Hepatic stellate cell (primary cell): ENCODE measurements at regions not wholly inside any gene's neighbourhood (a gene's known extent, or its start where the extent isn't known, plus 50 kb on each side); places are given as distances from the start of the nearest gene placed in this dataset.
"Not testable (repeated sequence)": the region's sequence is repeated elsewhere in the genome, so short reads cannot be mapped to it uniquely, and the experiment has no call there.

Experiments
- DNase-seq: peaks from one replicate; pipeline ENCODE4 v3.0.0; 2011; ENCODE audit warnings: low spot score

DNA sequence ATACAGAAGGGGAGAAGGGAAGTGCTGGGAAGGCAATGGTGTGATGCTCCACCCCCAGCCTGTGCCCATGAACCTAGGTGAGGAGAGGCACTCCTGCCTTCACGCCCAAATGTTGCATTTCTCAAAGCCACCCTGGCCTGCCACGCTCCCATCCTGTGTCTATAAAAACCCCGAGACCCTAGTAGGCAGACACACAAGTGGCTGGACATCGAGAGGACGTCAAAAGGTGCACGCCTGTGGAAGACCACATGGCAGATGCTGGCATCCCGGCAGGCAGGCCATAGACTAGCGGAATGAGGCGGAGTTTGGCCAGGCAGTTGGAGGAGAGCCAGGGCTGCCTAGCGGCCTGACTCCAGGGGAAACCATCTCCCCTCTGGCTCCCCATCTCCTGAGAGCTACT is 1168.5 kb upstream of the ADGRL2 start:
- no peak for DNase-seq

DNA sequence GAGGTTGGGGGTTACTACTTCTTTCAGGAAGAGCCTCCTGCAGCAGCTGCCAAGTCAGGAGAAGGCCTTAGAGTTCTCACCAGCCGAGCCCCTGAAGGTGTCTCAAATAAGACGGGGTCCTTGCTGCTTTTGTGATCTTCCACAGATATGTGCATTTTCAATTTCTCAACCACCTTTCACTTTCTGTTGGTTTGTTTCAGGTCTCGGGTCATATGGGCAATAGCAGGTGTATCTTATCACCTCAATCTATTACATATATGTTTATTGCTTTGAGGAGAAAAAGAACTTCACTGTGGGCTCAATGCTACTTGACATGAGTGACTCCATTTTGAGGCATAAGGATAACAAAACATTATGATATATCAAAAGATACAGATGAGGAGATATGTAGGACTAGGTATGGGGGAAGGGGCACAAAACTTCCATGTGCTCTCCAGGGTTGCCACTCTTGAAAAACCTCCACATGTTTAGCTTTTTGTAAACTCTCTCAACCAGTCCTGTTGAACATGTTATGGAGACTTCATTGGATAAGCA is 1171.4 kb upstream of the ADGRL2 start:
- DNase-seq, result no peak

DNA sequence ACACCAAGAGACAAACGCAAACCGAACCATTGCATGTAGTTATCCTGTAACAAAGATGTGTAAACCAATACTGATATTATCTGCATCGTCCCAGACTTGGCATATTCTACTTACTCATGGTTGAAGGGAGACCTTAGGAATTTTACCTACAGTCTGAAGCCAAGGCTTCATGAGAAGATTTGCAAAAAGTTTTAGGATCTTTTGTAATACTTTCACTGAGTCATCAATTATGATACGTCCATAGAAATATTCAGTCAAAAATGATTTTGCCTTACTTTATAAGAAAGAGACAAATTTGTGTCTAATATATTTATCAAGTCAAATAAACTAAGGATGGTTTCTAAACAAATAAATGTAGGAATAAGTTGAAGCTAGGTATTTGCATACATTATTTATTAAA is 1176.1 kb upstream of the ADGRL2 start:
- no peak for DNase-seq

DNA sequence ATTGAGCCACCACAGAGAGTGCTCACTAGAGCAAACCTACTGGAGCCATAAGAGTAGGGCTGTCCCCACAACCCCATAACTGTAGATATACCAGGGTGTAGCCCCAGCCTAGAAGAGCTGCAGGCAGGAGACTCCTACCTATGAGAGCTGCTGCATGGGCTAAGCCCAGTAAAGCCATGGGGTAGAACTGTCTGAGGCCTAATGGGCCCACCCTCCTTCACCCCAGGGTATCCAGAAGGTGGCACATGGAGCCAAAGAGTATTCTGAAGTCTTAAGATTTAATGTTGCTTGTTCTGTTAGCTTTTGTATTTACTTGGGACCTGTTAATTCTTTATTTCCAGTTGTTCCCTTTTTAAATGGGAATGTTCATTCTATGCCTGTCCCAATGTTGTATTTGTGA is 1193.7 kb upstream of the ADGRL2 start:
- no peak for DNase-seq

DNA sequence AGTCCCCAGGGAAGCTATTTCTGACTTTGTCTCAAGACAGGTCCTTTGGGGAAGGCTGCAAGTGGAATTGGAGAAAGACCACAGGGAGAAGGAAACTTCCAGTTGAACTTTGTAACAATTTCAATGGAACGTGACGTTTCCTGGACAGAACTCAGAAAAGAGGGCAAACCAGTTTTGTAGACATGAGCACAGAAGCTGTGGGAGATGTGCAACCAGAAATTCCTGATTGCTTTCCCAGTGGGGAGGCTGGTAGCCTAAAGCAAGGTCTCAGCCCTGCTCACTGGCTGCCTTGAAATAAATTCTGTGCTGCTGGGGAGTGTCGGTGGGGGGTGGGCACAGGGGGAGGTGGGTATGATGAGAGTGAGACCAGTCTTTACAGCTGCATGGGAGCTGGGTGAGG is 1206.7 kb upstream of the ADGRL2 start:
- no peak for DNase-seq

DNA sequence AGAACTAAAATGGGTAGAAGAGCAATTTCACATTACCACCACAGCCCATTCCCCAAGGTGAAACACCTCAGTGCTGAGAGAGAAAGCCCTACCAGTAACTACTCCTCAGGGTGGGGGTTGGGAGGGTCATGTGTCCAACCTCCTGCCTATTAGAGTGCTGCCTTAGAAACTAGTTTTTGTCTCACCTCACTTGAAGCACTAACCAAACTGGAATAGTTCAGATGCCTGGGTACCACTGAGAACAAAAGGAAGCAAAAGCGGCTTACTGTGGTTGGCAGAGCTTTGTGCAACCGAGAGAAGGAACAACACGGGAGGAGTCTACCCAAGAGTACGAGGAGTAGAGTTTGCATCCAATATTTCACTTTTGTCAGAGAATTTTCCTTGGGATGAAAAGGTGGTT is 1207.5 kb upstream of the ADGRL2 start:
- DNase-seq, result no peak

DNA sequence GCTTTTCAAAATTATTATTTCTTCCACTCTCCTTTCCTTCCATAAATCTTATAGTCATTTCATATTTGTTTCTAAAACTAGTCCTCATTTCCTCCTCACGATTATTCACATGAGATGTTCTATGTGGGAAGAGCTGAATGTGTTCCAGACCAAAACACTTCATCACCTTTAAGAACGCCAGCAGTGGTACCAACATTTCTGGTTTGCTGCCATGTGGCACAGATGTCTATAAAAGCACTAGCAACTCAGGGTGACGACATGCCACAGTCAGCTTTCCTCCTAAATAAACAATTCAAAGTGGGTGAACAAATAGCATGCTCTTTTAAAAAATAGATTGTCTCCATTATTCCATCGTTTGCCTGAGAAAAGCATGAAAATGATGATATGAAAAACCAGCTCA is 1217.8 kb upstream of the ADGRL2 start:
- DNase-seq, result no peak

DNA sequence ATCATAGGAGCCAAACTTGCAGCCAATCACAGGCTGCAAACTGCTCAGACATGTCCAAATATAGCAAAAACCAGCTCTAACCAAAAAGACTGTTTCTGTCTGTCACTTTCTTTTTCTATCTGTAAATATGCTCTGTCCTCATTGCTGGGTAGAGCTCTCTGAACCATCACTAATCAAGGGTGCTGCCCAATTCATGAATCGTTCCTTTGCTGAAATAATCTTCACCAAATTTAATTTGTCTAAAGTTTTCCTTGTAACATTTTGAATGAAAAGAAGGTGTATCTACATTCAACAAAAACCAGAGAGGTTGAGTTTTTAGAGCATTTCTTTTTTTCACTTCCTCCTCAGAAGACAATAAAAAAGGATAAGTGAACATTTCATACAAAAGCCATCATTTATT is 1221.7 kb upstream of the ADGRL2 start:
- no peak for DNase-seq

DNA sequence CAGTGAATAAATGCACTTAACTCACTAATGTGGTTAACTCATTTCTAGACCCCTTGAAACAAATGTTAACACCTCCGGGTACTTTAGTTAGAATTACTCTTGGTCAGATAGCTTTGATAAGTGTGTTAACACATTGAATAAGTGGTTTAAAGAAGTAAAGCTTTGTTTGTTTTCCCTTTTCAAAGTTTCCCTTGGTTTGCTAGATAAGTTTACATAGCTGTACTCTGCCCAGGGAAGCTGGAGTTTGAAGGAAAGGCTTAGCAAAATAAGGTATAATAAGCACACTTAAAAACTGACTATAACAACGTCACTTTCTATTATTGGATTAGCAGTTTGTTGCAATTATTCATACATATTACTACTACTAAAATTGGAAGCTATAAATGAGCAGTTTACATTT is 1233.9 kb upstream of the ADGRL2 start:
- no peak for DNase-seq

DNA sequence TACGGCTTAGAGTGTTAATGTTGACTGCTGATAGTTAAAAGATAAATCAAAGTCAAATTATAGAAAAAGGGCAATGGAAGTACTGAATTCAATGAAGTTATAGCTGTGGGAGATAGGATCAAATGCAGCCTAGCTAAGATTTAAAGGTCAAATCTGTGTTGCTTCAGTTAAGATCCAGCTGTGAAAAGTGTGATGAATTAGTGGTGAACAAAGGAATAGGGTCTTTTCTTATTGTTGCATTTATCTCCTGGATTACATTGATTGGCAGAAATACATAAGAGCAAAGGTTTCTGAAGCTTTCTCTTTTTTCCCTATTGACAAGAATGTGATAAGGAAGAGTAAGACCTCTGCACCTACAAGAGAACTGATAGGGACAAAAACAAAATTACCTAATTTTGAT is 1234.6 kb upstream of the ADGRL2 start:
- no peak for DNase-seq

DNA sequence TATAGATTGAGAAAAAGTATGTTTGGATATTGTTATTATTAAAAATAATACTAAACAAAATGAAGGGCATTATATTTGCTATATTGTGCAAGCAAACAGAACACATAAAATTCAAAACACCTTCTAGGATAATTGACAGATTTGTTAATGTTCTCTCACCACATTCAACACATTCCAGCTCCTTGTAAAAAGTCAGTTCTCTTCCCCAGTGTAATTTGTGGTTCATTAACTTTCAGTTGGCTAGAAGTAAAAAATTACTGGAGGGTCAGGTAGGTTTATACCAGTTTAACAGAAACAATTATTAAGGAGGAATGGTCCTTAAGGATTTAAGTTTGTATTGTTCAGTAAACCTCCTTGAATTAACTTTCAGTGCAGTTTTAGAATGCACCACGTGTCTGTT is 1235.3 kb upstream of the ADGRL2 start:
- no peak for DNase-seq

DNA sequence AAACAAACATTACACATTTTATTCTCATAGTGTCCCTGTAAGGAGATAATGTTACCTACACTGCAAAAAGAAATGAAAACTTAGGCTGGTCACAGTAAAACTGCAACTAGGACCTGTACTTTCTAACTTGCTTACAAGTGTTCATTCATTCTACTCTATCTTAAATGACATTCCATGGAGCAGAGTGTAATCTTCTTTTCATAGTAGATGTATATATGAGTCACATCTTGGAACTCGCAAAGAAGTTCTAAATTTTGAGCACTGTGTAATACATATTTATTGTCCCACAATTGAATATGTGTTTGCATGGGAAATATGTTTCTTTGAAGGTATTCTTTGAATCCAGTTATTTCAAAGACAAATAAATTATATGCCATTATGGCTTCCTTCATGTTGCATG is 1258.5 kb upstream of the ADGRL2 start:
- no peak for DNase-seq

DNA sequence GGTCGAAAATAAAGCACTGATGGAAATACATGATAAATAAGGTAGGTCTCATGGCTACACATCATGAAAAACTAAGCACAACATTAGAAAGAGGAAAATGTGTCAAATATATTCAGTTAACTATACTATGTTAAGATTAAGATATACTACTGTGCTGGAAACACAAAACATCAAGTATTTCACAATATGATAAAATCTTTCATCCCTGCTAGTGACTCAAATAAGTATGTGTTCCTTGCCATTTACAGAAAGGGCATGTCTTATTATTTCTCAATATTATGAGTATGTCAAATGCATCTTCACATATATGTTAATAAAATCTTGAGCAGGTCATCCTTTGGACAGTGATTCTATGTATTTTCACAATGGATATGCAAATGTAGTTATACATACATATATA is 1260.1 kb upstream of the ADGRL2 start:
- DNase-seq, result no peak

DNA sequence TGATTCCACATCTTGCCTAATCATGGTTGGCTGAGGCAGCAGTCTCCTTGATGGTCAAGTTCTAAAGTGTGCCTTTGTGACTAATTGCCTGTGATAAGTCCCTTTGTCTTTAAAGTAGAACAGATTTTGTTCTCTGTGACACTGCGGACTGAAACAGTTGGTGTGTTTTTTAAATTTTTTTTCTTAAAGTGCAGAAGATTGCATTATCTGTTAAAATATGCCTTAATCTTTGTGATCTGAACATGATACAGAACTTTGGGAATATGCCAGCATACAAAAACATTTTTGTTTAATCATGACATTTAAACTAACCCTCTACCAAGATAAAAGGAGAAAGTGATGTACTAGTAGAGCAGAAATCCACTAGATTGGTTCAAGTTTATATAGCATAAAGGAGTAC is 1260.6 kb upstream of the ADGRL2 start:
- no peak for DNase-seq

DNA sequence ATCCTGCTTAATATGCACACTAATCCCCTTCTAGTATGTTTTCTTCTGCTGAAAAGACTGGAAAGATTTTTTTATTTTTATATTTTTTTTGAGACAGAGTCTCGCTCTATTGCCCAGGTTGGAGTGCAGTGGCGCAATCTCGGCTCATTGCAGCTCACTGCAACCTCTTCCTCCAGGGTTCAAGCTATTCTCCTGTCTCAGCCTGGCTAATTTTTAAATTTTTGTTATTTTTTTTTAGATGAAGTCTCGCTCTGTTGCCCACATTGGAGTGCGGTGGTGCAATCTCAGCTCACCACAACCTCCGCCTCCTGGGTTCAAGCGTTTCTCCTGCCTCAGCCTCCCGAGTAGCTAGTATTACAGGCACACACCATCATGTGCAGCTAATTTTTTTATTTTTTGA is 1261.4 kb upstream of the ADGRL2 start:
- not testable (repeated sequence) for DNase-seq

DNA sequence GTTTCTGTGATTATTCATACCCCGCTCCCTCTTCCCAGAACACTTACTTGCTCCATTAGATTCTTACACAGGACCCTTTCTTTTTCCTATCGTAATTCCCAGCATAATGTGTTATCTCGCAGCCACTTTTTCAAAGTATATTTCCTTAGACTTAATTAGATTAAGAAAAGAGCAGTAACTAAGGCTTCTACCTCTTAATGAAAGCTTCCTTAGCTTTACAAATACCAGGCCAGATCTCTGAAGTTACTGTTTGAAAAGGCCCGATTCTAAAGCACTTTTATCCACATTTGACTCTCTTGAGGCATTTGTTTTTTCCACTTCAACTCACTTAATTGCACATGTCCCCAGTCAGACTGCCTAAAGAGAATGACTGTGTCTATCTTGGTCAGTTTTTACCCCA is 1264.3 kb upstream of the ADGRL2 start:
- no peak for DNase-seq

DNA sequence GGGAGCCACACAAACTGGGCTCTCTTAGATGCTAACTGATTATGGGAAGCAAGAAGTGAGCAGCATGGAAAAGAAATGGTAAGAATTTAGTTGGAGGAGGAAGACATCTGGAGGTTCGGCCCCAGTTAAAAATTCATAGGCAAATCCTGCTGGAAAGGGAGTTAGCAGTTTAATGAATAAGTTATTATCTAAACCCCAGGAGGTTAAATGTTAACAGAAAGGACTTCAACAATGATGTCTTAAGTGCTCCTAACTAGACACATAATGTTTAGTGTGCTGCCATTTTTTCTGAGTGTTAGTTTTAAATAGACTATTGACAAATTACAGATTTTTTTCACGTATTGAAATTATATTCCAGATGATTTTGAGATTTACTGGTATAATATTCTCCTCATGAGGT is 1265.3 kb upstream of the ADGRL2 start:
- no peak for DNase-seq

DNA sequence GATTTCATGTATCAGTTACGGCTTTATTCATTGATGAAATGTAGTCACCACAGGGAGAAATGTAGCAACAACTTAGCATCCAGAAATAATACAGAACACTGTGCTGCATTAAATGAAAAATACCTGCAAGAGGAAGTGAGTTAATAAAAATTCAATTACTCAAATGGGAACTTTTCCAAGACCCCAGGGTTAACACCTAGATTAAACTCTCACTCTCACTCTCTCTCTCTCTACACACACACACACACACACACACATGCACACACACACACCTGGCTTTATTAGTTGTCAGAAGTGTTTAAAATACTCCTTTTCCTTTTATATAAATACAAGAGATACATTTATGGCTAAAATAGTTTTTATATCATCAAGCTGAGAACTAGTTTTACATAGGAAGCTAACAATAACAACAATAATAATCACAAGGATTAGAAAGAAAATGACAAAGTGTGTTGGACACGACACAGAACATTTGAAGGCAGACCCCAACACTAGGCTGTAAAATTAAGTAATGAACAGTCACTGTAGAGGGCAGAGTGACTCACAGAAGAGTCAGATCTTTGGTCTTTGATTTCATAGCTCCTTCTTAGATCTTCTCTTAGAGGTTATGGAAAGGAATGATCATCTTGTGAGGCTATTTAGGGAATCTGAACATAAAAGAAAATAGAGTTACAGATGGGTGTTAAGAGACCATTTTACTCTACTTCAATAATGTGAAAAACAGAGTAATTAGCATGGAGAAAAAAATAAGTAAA is 1266.0 kb upstream of the ADGRL2 start:
- DNase-seq, result no peak

DNA sequence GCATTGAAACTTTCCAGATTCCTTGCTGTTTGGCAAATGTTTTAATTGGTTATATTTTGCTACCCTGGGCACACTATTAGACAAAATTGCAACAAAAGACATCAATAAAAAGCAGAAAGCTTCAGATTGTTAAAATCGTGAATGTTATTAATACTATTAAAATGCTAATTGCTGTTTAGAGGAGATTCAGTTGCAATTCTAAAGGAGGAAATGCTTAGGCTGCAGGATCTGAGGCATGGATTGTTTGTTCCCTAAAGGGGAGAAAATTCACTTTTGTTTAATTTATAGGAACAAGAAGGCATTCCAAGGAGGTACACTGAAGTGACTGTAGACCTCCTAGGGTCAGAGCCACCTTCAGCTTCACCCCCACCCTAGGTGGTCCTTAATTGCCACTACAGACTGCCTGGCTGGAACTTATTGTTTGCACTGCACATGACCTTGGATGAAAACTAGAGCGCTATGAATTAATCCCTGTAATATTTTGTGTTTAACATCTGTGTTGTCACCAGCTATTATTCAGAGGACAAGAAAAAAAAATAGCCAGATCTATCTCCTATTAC is 1266.9 kb upstream of the ADGRL2 start:
- no peak for DNase-seq

DNA sequence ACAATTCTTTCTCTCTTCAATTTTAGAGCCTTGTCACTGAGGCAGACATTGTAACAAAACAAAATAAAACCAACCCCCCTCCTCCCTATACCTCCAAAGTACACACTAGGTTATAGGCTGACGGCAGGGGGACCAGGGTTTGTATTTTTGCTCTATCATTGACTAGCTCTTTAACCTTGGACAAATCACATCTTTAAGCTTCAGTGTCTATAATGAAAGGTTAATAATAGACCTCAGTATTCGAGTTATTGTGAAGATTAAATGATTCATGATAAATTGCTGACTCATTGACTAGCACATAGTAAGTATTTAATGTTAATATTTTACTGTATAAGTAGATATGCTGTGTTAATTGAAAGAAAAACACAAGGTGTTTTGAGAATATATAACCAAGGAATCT is 1267.6 kb upstream of the ADGRL2 start:
- no peak for DNase-seq

DNA sequence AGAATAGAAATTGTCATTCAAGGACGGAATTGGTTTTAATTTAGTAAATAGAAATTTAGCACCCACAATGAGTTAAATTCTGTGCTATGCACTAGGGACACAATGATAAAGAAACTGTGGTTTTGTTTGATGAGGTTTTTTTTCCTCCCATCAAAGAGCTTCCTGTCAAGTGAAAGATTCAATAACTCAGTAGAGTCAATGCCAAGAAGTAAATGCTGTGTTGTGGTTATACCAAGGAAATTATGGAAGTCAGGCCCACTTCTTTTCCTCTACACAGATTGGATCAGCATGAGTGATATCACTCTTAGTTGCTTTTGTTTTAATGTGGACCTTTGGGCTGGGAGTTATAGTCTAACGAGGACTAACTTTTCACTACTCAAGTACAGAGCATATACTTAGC is 1269.6 kb upstream of the ADGRL2 start:
- DNase-seq, result no peak

DNA sequence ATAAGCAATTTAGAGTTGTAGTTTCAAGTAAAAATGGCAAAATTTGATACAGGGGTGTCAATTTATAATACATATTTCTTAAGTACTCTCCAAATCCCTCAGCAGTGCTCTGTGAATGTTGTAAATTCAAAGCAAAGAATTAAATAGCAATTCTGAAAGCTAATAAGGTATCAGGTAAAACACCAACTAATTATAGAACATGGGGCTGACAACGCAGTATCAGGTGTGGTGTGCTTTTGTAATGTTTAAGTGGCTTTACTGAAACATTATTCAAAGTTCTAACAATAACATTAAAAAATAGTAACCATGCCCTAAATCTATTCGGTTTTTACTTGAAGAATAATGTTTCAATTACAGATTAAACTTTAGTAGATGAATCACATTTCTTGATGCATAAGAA is 1271.2 kb upstream of the ADGRL2 start:
- no peak for DNase-seq

DNA sequence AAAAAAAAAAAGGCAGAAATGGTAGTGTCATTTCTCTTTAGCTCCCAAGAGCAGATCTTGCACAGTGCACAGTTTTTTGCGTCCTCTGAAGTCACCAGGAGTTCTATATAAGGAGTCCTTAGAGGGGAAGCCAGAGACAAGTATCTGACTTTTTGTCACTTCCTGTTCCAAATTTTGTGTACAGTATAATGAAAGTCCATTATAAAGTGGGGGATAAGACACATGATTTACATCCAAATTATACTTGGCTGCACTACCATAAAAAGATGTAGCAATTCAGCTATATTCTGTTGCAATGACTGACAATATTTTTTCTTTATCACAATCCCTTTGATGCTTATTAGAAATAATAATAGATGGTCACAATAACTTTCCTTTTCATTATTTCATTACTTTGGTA is 1276.9 kb upstream of the ADGRL2 start:
- DNase-seq, result no peak

DNA sequence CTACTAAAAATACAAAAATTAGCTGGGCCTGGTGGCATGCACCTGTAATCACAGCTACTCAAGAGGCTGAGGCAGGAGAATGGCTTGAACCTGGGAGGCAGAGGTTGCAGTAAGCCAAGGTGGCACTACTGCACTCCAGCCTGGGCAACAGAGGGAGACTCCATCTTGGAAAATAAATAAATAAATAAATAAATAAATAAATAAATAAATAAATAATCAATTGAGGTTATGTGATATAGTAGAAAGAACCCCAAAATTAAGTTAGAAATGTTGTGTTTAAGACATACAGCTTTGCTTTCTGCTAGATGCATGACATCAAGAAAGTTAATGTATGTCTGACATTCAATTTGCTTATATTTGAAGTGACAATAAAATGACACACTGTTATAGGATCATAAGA is 1277.7 kb upstream of the ADGRL2 start:
- not testable (repeated sequence) for DNase-seq
